H9 (cell line): ENCODE measurements at regions not wholly inside any gene's neighbourhood (a gene's known extent, or its start where the extent isn't known, plus 50 kb on each side); places are given as distances from the start of the nearest gene placed in this dataset.

Experiments
- DNase-seq: peaks from one replicate; pipeline ENCODE4 v3.0.0-alpha.2; 2017
- H2AFZ ChIP-seq: one replicate; pipeline ENCODE4 v1.6.1; 2013; ENCODE audit warnings: mild to moderate bottlenecking, low read length, control low read depth, moderate library complexity
- H2AK5ac ChIP-seq: 2 replicates; pipeline ENCODE4 v1.6.1; 2013; ENCODE audit warnings: low read length, control low read depth, mixed read lengths; ENCODE audit not compliant: insufficient read length
- H2BK120ac ChIP-seq: one replicate; pipeline ENCODE4 v1.6.1; 2013; ENCODE audit warnings: low read depth, mild to moderate bottlenecking, low read length, control low read depth, inconsistent platforms; ENCODE audit not compliant: poor library complexity, severe bottlenecking
- H2BK12ac ChIP-seq: 2 replicates; pipeline ENCODE4 v1.6.1; 2013; ENCODE audit warnings: low read length, control low read depth, mixed read lengths, low read depth; ENCODE audit not compliant: insufficient read length
- H2BK15ac ChIP-seq: 2 replicates; pipeline ENCODE4 v1.6.1; 2013; ENCODE audit warnings: low read depth, low read length, control low read depth
- H2BK20ac ChIP-seq: one replicate; pipeline ENCODE4 v1.6.1; 2013; ENCODE audit warnings: low read depth, mild to moderate bottlenecking, low read length, control low read depth, inconsistent platforms; ENCODE audit not compliant: poor library complexity, severe bottlenecking
- H2BK5ac ChIP-seq: 2 replicates; pipeline ENCODE4 v1.6.1; 2013; ENCODE audit warnings: low read length, control low read depth, mixed read lengths; ENCODE audit not compliant: insufficient read length
- H3K14ac ChIP-seq: 2 replicates; pipeline ENCODE4 v1.6.1; 2013; ENCODE audit warnings: low read length, control low read depth; ENCODE audit not compliant: insufficient read depth
- H3K18ac ChIP-seq: 2 replicates; pipeline ENCODE4 v1.6.1; 2013; ENCODE audit warnings: low read depth, mild to moderate bottlenecking, mixed read lengths, low read length, control low read depth; ENCODE audit not compliant: insufficient read length
- H3K23ac ChIP-seq: 2 replicates; pipeline ENCODE4 v1.6.1; 2013; ENCODE audit warnings: low read length, control low read depth, mixed read lengths, low read depth; ENCODE audit not compliant: insufficient read length
- H3K23me2 ChIP-seq: 2 replicates; pipeline ENCODE4 v1.6.1; 2013; ENCODE audit warnings: low read depth, mild to moderate bottlenecking, mixed read lengths, low read length, control low read depth; ENCODE audit not compliant: insufficient read length, poor library complexity, severe bottlenecking
- H3K27ac ChIP-seq: 2 replicates; pipeline ENCODE4 v1.5.1; 2013; ENCODE audit warnings: low read length, control low read depth, mixed read lengths, low read depth; ENCODE audit not compliant: insufficient read length
- H3K27me3 ChIP-seq: 2 replicates; pipeline ENCODE4 v1.6.1; 2013; ENCODE audit warnings: low read length, control low read depth, inconsistent platforms; ENCODE audit not compliant: insufficient read depth
- H3K4ac ChIP-seq: 2 replicates; pipeline ENCODE4 v1.6.1; 2013; ENCODE audit warnings: low read depth, mild to moderate bottlenecking, control low read depth, inconsistent platforms, low read length, moderate library complexity
- H3K4me1 ChIP-seq: 2 replicates; pipeline ENCODE4 v1.6.1; 2013; ENCODE audit warnings: low read length, control low read depth, inconsistent platforms; ENCODE audit not compliant: insufficient read depth
- H3K4me2 ChIP-seq: 2 replicates; pipeline ENCODE4 v1.6.1; 2013; ENCODE audit warnings: low read length, control low read depth, mixed read lengths; ENCODE audit not compliant: insufficient read length, insufficient read depth
- H3K56ac ChIP-seq: 2 replicates; pipeline ENCODE4 v1.6.1; 2013; ENCODE audit warnings: low read depth, mild to moderate bottlenecking, mixed read lengths, low read length, control low read depth; ENCODE audit not compliant: insufficient read length
- H3K79me1 ChIP-seq: 2 replicates; pipeline ENCODE4 v1.6.1; 2013; ENCODE audit warnings: low read depth, mild to moderate bottlenecking, moderate library complexity, low read length, control low read depth, inconsistent platforms; ENCODE audit not compliant: insufficient read depth, poor library complexity, severe bottlenecking
- H3K79me2 ChIP-seq: 2 replicates; pipeline ENCODE4 v1.6.1; 2013; ENCODE audit warnings: low read length, control low read depth, inconsistent platforms; ENCODE audit not compliant: insufficient read depth
- H3K9ac ChIP-seq: 2 replicates; pipeline ENCODE4 v1.6.1; 2013; ENCODE audit warnings: low read length, control low read depth, mixed read lengths; ENCODE audit not compliant: insufficient read length; ENCODE audit errors: extremely low read depth
- H3K9me3 ChIP-seq: one replicate; pipeline ENCODE4 v1.6.1; 2013; ENCODE audit warnings: low read depth, low read length, inconsistent platforms; ENCODE audit not compliant: control insufficient read depth
- H3T11ph ChIP-seq: one replicate; pipeline ENCODE4 v1.6.1; 2013; ENCODE audit warnings: mild to moderate bottlenecking, low read length, control low read depth, inconsistent platforms
- H4K20me1 ChIP-seq: one replicate; pipeline ENCODE4 v1.6.1; 2013; ENCODE audit not compliant: control insufficient read depth, insufficient read length, insufficient read depth
- H4K5ac ChIP-seq: 2 replicates; pipeline ENCODE4 v1.6.1; 2013; ENCODE audit warnings: low read depth, mild to moderate bottlenecking, mixed read lengths, low read length, control low read depth; ENCODE audit not compliant: insufficient read length
- H4K8ac ChIP-seq: replicated peaks from 2 replicates; pipeline ENCODE4 v1.6.1; 2013; ENCODE audit warnings: low read length, control low read depth, mixed read lengths, low read depth; ENCODE audit not compliant: insufficient read length
- H4K91ac ChIP-seq: 2 replicates; pipeline ENCODE4 v1.6.1; 2013; ENCODE audit warnings: low read depth, mild to moderate bottlenecking, moderate library complexity, mixed read lengths, low read length, control low read depth; ENCODE audit not compliant: insufficient read length
- H3K27ac Mint-ChIP-seq, 3 experiments: 2 replicates in 2 of 3; 3 replicates in 1 of 3; pipeline ENCODE4 v1.8.0; 2020 to 2021; ENCODE audit warnings: mixed read lengths in 3 of 3, mild to moderate bottlenecking in 1 of 3, moderate library complexity in 1 of 3
- H3K27me3 Mint-ChIP-seq: 2 replicates; pipeline ENCODE4 v1.8.0; 2021; ENCODE audit warnings: low read depth, mild to moderate bottlenecking, moderate library complexity, mixed read lengths
- H3K36me3 Mint-ChIP-seq, 3 experiments: 2 replicates in 2 of 3; 3 replicates in 1 of 3; pipeline ENCODE4 v1.8.0; 2020 to 2021; ENCODE audit warnings: low read depth in 3 of 3, mixed read lengths in 3 of 3; ENCODE audit not compliant: insufficient read depth in 1 of 3
- H3K4me1 Mint-ChIP-seq, 2 experiments: 2 replicates each; pipeline ENCODE4 v1.8.0; 2020; ENCODE audit warnings: mixed read lengths in 2 of 2
- H3K4me3 Mint-ChIP-seq, 2 experiments: 2 replicates in 1 of 2; 3 replicates in 1 of 2; pipeline ENCODE4 v1.8.0; 2020 to 2021; ENCODE audit warnings: mild to moderate bottlenecking in 2 of 2, mixed read lengths in 2 of 2, moderate library complexity in 1 of 2
- H3K9me3 Mint-ChIP-seq, 2 experiments: 2 replicates in 1 of 2; 3 replicates in 1 of 2; pipeline ENCODE4 v1.8.0; 2020; ENCODE audit warnings: mild to moderate bottlenecking in 2 of 2, mixed read lengths in 2 of 2, moderate library complexity in 1 of 2
- WGBS: extraction: QIAGEN DNeasy Blood & Tissue Kit; methylation state at CpG from one replicate; pipeline ENCODE4 v1.1.7; 2013; ENCODE audit warnings: missing lambda C conversion rate, low lambda C conversion rate, mixed read lengths; ENCODE audit not compliant: insufficient read length; ENCODE audit errors: extremely low coverage; 5-methylcytosine and 5-hydroxymethylcytosine counted together
- TF ChIP-seq, protein P1 (sequence below): fragments of 200-600 bp; sonication (generic); conservative IDR thresholded peaks from 3 replicates; pipeline ENCODE4 v1.8.0; 2021; ENCODE audit warnings: antibody characterized with exemption, mild to moderate bottlenecking

GRCh38 chr4:180521181-180521580 lies 1722.0 kb upstream of the TENM3 start:
- Histone ChIP-seq H3K4ac (no peak overlapping the region), H3K18ac (no peak overlapping the region), H3K56ac (no peak overlapping the region), H3K4me2 (no peak overlapping the region), H3K14ac (no peak overlapping the region), H2BK5ac (no peak overlapping the region), H4K8ac (no peak overlapping the region), H2AK5ac (no peak overlapping the region), H3K27me3 (no peaks in the 10 kb centered on the region), H4K5ac (no peak overlapping the region), H3K9ac (no peak overlapping the region), H4K20me1 (no peaks in the 10 kb centered on the region), H4K91ac (no peak overlapping the region), H3K23ac (no peak overlapping the region), H3T11ph (no peak overlapping the region), H3K79me1 (no peaks in the 10 kb centered on the region), H2AFZ (no peak overlapping the region), H3K79me2 (no peaks in the 10 kb centered on the region), H3K23me2 (no peaks in the 10 kb centered on the region), H2BK15ac (no peak overlapping the region), H3K4me1 (no peaks in the 10 kb centered on the region), H3K27ac (no peak overlapping the region), H2BK120ac (no peak overlapping the region), H3K9me3 (no peaks in the 10 kb centered on the region), H2BK20ac (no peak overlapping the region), H2BK12ac (no peak overlapping the region)
- no peaks in the 10 kb centered on the region for H3K36me3 Mint-ChIP-seq
- no peaks in the 10 kb centered on the region for H3K4me1 Mint-ChIP-seq
- H3K9me3 Mint-ChIP-seq: no peaks in the 10 kb centered on the region; a peak in 1 of 5 replicates
- H3K27me3 Mint-ChIP-seq: no peaks in the 10 kb centered on the region
- DNase-seq: no peak
- no peak overlapping the region for H3K27ac Mint-ChIP-seq
- TF ChIP-seq, protein P1, sequence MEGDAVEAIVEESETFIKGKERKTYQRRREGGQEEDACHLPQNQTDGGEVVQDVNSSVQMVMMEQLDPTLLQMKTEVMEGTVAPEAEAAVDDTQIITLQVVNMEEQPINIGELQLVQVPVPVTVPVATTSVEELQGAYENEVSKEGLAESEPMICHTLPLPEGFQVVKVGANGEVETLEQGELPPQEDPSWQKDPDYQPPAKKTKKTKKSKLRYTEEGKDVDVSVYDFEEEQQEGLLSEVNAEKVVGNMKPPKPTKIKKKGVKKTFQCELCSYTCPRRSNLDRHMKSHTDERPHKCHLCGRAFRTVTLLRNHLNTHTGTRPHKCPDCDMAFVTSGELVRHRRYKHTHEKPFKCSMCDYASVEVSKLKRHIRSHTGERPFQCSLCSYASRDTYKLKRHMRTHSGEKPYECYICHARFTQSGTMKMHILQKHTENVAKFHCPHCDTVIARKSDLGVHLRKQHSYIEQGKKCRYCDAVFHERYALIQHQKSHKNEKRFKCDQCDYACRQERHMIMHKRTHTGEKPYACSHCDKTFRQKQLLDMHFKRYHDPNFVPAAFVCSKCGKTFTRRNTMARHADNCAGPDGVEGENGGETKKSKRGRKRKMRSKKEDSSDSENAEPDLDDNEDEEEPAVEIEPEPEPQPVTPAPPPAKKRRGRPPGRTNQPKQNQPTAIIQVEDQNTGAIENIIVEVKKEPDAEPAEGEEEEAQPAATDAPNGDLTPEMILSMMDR: no peak
- no CpG with 5 or more reads among the region's 5 CpGs for WGBS
- H3K4me3 Mint-ChIP-seq: no peak overlapping the region
